ENCODE measurements at regions not wholly inside any gene's neighbourhood (a gene's known extent, or its start where the extent isn't known, plus 50 kb on each side); places are given as distances from the start of the nearest gene placed in this dataset.
"Not testable (repeated sequence)": the region's sequence is repeated elsewhere in the genome, so short reads cannot be mapped to it uniquely, and the experiment has no call there.

DNA sequence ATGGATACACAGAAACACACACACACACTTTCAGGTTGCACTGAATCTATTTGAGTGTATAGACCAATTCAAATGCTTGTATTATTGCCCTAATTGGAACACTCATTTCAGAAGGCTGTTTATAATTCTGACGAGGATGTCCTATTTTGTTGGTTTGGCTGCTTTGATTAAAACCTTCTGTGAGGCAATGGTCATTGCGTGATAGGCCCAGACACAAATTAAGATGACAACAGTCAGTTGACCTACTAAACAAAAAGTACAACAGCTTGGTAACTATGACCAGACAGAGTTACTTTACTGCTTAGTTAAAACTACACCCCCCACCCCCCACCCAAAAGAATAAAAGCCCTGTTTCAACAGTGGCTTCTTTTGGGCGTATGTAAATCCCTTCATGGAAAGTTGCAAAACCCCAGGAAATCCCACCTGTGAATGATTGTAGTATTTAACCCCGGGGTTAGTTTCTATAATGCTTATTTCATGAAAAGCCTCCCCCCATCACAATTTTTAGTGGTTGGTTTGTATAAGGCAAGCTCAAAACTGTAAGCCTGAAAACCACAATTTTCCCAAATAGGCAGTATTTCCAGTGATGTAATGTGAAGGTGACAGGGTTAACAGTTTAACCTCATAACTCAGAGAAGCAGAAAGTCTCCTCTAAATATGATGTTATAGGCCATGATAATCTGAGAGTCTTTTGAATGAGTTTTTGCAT is 340.8 kb downstream of the FGF10 start:
- Histone ChIP-seq H3K4me2 (ENCODE audit: low read length) (no peak overlapping the region), H3K9ac (ENCODE audit: low read depth, low read length) (no peak overlapping the region), H3K36me3 (ENCODE audit: insufficient read depth, low read length) (no peaks in the 10 kb centered on the region), H3K4me3 (ENCODE audit: low read length) (no peak overlapping the region), H3K4me1 (ENCODE audit: control insufficient read depth, insufficient read depth, low read length) (no peaks in the 10 kb centered on the region), H3K27me3 (ENCODE audit: control insufficient read depth, insufficient read depth, low read length) (no peaks in the 10 kb centered on the region), H3K9me3 (replicated peaks; ENCODE audit: low read length) (no peaks in the 10 kb centered on the region)

DNA sequence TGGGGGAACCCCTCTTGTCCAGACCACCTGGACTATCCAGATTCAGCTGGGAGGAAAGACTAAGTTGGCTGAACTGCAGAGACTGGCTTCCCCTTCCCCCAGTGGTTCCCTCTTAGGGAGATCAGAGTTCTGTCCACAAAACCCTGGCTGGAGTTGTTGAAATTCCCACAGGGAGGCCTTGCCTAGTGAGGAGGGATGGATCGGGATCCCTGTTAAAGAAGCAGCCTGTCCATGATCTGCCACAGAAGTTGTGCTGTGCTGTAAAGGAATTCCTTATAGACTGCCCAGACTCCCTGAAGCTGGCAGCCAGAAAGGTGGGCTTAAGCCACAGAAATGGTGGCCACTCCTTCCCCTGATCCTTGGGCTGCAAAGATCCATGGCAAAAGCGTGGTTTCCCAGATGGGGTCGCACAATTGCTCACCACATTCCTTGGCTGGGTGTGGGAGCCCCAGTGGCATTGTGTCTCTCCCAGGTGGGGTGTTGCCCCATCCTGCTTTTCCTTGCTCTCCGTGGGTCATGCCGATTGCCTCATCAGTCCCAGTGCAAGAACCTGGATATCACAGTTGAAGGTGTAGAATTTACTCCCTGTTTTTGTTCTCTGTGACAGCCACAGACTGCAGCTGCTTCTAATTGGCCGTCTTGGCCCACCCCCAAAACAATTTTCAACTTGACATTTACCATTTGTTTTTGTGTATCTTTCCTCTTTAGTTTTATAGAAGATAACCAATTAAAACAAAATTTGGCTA is 342.4 kb downstream of the FGF10 start:
- Histone ChIP-seq H3K27me3 (ENCODE audit: control insufficient read depth, insufficient read depth, low read length) (no peaks in the 10 kb centered on the region), H3K9ac (ENCODE audit: low read depth, low read length) (no peak overlapping the region), H3K4me1 (ENCODE audit: control insufficient read depth, insufficient read depth, low read length) (no peaks in the 10 kb centered on the region), H3K4me3 (ENCODE audit: low read length) (no peak overlapping the region), H3K36me3 (ENCODE audit: insufficient read depth, low read length) (no peaks in the 10 kb centered on the region), H3K4me2 (ENCODE audit: low read length) (no peak overlapping the region), H3K9me3 (replicated peaks; ENCODE audit: low read length) (no peaks in the 10 kb centered on the region)

DNA sequence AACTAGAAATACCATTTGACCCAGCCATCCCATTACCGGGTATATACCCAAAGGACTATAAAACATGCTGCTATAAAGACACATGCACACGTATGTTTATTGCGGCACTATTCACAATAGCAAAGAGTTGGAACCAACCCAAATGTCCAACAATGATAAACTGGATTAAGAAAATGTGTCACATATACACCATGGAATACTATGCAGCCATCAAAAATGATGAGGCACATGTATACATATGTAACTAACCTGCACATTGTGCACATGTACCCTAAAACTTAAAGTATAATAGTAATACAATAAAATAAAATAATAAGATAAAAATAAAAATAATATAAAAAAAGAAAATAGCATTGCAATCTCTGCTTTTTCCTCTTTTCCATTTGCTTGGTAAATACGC is 344.7 kb downstream of the FGF10 start:
- H3K27me3 ChIP-seq (ENCODE audit: control insufficient read depth, insufficient read depth, low read length); H3K4me3 ChIP-seq (ENCODE audit: low read length); H3K36me3 ChIP-seq (ENCODE audit: insufficient read depth, low read length); H3K9ac ChIP-seq (ENCODE audit: low read depth, low read length); H3K4me1 ChIP-seq (ENCODE audit: control insufficient read depth, insufficient read depth, low read length); H3K9me3 ChIP-seq (replicated peaks; ENCODE audit: low read length); H3K4me2 ChIP-seq (ENCODE audit: low read length): not testable (repeated sequence)

DNA sequence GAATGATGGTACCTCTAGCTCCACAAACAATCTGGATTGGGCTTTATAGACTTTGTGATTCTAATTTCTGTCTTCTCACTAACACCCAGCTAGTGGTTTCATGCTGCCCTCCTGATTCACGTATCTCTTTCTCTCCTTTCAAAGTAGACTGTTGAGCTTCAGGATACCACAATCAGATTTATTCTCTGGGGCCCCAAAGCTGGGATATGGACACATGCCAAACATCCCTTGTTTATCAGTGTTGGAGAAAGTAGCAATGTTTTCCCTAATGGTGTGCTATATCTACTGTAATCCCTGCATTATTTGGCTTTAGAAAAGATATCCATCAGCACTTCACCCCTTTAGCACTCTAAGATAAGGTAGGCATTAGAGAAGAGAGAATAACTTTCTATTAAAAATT is 361.0 kb downstream of the FGF10 start:
- no peaks in the 10 kb centered on the region for H3K27me3 ChIP-seq (ENCODE audit: control insufficient read depth, insufficient read depth, low read length)
- H3K9ac ChIP-seq (ENCODE audit: low read depth, low read length) = no peak overlapping the region
- no peaks in the 10 kb centered on the region for H3K9me3 ChIP-seq (replicated peaks; ENCODE audit: low read length)
- H3K4me1 ChIP-seq (ENCODE audit: control insufficient read depth, insufficient read depth, low read length) = no peaks in the 10 kb centered on the region
- no peaks in the 10 kb centered on the region for H3K36me3 ChIP-seq (ENCODE audit: insufficient read depth, low read length)
- H3K4me3 ChIP-seq (ENCODE audit: low read length) = no peak overlapping the region
- H3K4me2 ChIP-seq (ENCODE audit: low read length) = no peak overlapping the region

DNA sequence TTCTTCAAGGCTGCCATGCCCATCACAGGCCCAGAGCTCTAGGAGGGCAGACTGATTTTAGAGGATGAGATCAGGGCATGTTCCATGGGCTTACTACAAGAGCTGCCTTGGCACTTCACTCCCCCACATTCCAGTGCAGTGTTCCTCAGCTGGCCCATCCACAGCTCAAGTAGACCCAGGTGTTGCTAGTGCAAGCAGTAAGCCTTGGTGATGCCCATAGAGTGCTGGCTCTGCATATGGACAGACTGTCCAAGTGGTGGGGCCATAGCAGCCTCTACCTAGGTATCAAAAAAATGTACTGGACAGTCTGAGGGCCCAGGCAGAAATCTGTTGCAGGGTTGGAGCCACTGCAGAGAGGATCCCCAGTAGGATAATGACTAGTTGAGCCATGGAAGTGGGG is 366.6 kb downstream of the FGF10 start:
- no peak overlapping the region for H3K4me2 ChIP-seq (ENCODE audit: low read length)
- no peaks in the 10 kb centered on the region for H3K4me1 ChIP-seq (ENCODE audit: control insufficient read depth, insufficient read depth, low read length)
- H3K4me3 ChIP-seq (ENCODE audit: low read length) = no peak overlapping the region
- no peak overlapping the region for H3K9ac ChIP-seq (ENCODE audit: low read depth, low read length)
- H3K27me3 ChIP-seq (ENCODE audit: control insufficient read depth, insufficient read depth, low read length) = no peaks in the 10 kb centered on the region
- H3K9me3 ChIP-seq (replicated peaks; ENCODE audit: low read length) = no peaks in the 10 kb centered on the region
- no peaks in the 10 kb centered on the region for H3K36me3 ChIP-seq (ENCODE audit: insufficient read depth, low read length)

DNA sequence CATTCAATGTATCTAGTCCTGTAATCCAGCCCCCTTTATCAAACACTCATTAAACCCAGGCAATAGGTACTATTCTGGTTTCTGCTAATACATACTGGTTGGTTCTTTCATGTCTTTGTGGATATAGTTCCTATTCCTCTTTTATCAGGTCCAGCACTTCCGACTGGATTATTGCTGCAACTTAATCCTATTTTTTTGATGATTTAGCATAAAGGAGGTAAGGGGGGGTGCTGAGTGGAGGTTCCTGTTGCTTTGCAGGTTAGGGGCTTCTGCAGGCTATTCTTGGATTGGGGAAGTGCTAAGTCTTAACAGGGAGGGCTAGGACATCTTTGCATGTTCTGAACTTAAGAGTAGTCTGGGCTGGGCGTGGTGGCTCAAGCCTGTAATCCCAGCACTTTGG is 377.7 kb downstream of the FGF10 start:
- H3K4me3 ChIP-seq (ENCODE audit: low read length) = no peak overlapping the region
- H3K4me2 ChIP-seq (ENCODE audit: low read length) = no peak overlapping the region
- no peaks in the 10 kb centered on the region for H3K36me3 ChIP-seq (ENCODE audit: insufficient read depth, low read length)
- H3K9ac ChIP-seq (ENCODE audit: low read depth, low read length) = no peak overlapping the region
- H3K27me3 ChIP-seq (ENCODE audit: control insufficient read depth, insufficient read depth, low read length) = no peaks in the 10 kb centered on the region
- H3K4me1 ChIP-seq (ENCODE audit: control insufficient read depth, insufficient read depth, low read length) = no peaks in the 10 kb centered on the region
- no peaks in the 10 kb centered on the region for H3K9me3 ChIP-seq (replicated peaks; ENCODE audit: low read length)

DNA sequence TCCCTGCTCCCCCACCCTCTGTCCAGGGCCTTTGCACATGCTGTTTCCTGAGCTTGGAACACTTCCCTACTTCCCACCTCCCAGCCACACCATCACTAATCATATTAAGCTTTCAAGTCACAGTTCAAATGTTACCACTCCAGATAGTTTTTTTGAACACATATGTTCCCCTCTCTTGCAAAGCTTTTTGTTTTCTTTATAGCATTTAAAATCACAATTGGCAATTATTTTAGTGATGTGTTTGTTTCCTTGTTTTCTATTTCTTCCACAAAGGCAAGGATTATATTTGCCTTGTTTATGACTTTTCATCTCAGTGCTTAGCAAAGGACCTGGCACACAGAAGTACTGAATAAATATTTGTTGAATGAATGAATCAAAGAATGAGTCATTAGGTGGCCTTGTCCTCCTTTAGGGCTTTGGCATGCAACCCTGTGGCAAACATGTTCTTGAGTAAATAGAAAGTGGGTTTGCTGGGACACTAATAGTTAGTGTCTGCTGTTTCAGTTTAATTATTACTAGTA is 386.8 kb downstream of the FGF10 start:
- no peaks in the 10 kb centered on the region for H3K36me3 ChIP-seq (ENCODE audit: insufficient read depth, low read length)
- no peaks in the 10 kb centered on the region for H3K4me1 ChIP-seq (ENCODE audit: control insufficient read depth, insufficient read depth, low read length)
- H3K4me3 ChIP-seq (ENCODE audit: low read length) = no peak overlapping the region
- no peak overlapping the region for H3K4me2 ChIP-seq (ENCODE audit: low read length)
- H3K27me3 ChIP-seq (ENCODE audit: control insufficient read depth, insufficient read depth, low read length) = no peaks in the 10 kb centered on the region
- H3K9me3 ChIP-seq (replicated peaks; ENCODE audit: low read length) = no peaks in the 10 kb centered on the region
- no peak overlapping the region for H3K9ac ChIP-seq (ENCODE audit: low read depth, low read length)

DNA sequence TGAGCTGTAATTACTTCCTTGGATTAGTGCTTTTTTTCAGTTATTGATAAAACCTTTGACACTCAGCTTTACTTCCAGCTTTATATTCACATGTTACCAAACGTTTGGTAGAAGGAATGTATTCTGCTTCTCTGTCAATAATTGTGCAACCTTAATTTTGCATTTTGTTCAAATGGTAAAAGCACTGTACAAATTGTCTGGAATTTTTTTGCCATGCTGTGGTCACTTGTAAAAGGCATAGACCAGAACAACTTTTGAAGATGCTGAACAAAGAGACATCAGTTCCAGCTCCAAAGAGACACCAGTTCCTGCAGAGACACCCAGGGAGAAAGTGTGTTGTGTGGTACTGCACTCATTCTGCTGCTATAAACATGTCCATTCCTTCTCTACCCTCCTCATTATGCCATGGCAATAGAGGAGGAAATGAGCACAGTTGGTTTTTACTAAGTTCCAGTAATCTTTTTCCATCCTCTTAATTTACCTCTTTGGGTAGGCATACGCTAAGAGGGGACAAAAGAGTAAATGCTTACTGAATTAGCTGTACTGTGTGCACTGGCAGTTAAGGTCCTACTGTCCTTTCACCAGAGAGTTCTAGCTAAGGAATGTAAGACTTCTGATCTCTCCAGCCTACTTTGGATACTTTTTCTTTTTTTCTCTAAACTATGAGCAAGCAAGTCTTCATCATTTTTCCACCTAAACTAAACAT is 387.4 kb downstream of the FGF10 start:
- Histone ChIP-seq H3K27me3 (ENCODE audit: control insufficient read depth, insufficient read depth, low read length) (no peaks in the 10 kb centered on the region), H3K4me2 (ENCODE audit: low read length) (no peak overlapping the region), H3K4me1 (ENCODE audit: control insufficient read depth, insufficient read depth, low read length) (no peaks in the 10 kb centered on the region), H3K9me3 (replicated peaks; ENCODE audit: low read length) (no peaks in the 10 kb centered on the region), H3K9ac (ENCODE audit: low read depth, low read length) (no peak overlapping the region), H3K36me3 (ENCODE audit: insufficient read depth, low read length) (no peaks in the 10 kb centered on the region), H3K4me3 (ENCODE audit: low read length) (no peak overlapping the region)

DNA sequence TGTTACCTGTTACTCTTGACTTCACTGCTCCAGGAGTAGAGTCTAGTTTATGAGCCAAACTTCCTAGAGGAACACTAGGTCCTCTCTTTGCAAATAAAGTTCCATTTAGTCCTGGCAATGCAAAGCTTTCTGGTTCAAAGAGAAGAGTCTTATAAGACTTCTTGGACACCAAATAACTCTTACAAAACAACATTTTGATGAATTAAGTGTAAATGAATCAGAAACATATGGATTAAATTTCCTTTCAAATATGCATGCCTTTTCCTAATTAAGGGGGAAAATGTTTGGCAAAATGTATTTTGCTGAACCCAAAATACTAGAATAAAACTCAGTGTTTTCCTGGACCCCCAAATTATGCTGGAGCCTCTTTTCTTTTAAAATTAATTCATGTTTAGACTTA is 388.0 kb downstream of the FGF10 start:
- Histone ChIP-seq H3K9me3 (replicated peaks; ENCODE audit: low read length) (no peaks in the 10 kb centered on the region), H3K9ac (ENCODE audit: low read depth, low read length) (no peak overlapping the region), H3K4me1 (ENCODE audit: control insufficient read depth, insufficient read depth, low read length) (no peaks in the 10 kb centered on the region), H3K4me2 (ENCODE audit: low read length) (no peak overlapping the region), H3K4me3 (ENCODE audit: low read length) (no peak overlapping the region), H3K36me3 (ENCODE audit: insufficient read depth, low read length) (no peaks in the 10 kb centered on the region), H3K27me3 (ENCODE audit: control insufficient read depth, insufficient read depth, low read length) (no peaks in the 10 kb centered on the region)

DNA sequence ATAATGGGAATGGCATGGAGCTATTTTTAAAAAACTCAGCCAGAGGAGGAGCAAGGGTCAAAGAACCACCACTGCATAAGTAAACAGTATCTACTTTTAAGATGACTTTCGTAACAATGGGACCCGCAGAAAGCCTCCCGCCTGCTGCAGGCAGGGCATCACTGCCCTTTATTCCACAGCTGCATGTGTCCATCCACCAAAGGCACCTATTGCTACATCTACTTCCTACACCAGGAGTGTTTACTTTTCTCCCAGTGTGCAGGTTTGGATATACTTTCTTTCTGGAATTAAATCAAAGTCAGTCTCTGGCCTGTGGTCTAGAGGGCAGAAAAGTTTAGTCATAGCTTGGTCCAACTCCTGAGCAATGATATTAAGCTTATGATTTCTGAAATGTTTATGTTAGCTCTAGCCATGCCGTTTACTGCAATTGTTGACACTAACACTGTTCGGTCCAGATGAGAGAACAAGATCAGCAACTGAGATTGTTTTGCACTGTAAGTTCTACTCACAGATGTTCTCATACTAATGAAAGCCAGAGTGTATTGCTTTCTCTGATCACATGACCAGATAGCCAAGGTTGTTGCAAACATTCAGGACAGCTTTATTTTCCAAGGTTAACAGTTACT is 391.5 kb downstream of the FGF10 start:
- no peak overlapping the region for H3K9ac ChIP-seq (ENCODE audit: low read depth, low read length)
- no peaks in the 10 kb centered on the region for H3K36me3 ChIP-seq (ENCODE audit: insufficient read depth, low read length)
- no peak overlapping the region for H3K4me2 ChIP-seq (ENCODE audit: low read length)
- no peaks in the 10 kb centered on the region for H3K9me3 ChIP-seq (replicated peaks; ENCODE audit: low read length)
- H3K4me1 ChIP-seq (ENCODE audit: control insufficient read depth, insufficient read depth, low read length) = no peaks in the 10 kb centered on the region
- H3K4me3 ChIP-seq (ENCODE audit: low read length) = no peak overlapping the region
- H3K27me3 ChIP-seq (ENCODE audit: control insufficient read depth, insufficient read depth, low read length) = no peaks in the 10 kb centered on the region

DNA sequence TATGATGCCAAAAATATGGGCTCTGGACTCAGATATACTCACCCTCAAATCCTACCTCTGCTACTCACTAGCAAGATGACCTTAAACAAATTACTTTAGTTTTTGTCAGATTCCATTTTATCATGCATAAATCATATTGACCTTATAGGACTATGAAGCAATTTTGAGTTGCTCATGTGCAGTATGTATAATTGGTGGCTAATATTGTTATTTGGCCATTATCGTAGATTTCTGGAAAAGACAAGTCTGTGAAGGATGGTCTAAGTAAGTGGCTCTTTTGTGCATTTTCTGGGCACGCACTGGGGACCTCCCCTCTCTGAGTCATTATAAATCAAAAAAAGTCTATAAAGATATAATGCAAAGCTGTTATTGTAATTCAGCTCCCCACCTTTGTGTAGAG is 393.0 kb downstream of the FGF10 start:
- H3K36me3 ChIP-seq (ENCODE audit: insufficient read depth, low read length) = no peaks in the 10 kb centered on the region
- no peaks in the 10 kb centered on the region for H3K9me3 ChIP-seq (replicated peaks; ENCODE audit: low read length)
- H3K4me1 ChIP-seq (ENCODE audit: control insufficient read depth, insufficient read depth, low read length) = no peaks in the 10 kb centered on the region
- no peak overlapping the region for H3K4me2 ChIP-seq (ENCODE audit: low read length)
- H3K4me3 ChIP-seq (ENCODE audit: low read length) = no peak overlapping the region
- no peaks in the 10 kb centered on the region for H3K27me3 ChIP-seq (ENCODE audit: control insufficient read depth, insufficient read depth, low read length)
- no peak overlapping the region for H3K9ac ChIP-seq (ENCODE audit: low read depth, low read length)

All from skeletal muscle satellite cell (primary cell).